ENCODE measurements at regions not wholly inside any gene's neighbourhood (a gene's known extent, or its start where the extent isn't known, plus 50 kb on each side); places are given as distances from the start of the nearest gene placed in this dataset.

GRCh38 chr10:63708421-63708820, 187.2 kb downstream of the REEP3 start:
- no peak for TF ChIP-seq PATZ1 (CRISPR knock-in tag; IDR thresholded peaks at IDR 0.05; ENCODE audit: borderline replicate concordance)
- TF ChIP-seq ESRRG (CRISPR knock-in tag; IDR thresholded peaks at IDR 0.05) = no peak
